Activated CD4-positive, alpha-beta T cell treated with anti-CD3 and anti-CD28 coated beads, Interleukin-2, amount 10 ng/mL, durations not matched to agents 7 days and 5 days (primary cell): ENCODE measurements at regions not wholly inside any gene's neighbourhood (a gene's known extent, or its start where the extent isn't known, plus 50 kb on each side); places are given as distances from the start of the nearest gene placed in this dataset.

Experiments used
- CTCF ChIA-PET: fragments of 350-600 bp; sonication (Branson Sonifier 250); formaldehyde crosslinking; loops from one replicate; lab custom pipeline; 2021; ENCODE audit warnings: antibody characterized with exemption; lab: Charles Lee
- POLR2A ChIA-PET: fragments of 350-600 bp; sonication (Branson Sonifier 250); formaldehyde crosslinking; loops from one replicate; lab custom pipeline; 2021; ENCODE audit warnings: antibody characterized with exemption; lab: Charles Lee
- DNase-seq: peaks from one replicate; pipeline ENCODE4 v3.0.0-alpha.2; 2020
- H3K27ac Mint-ChIP-seq: one replicate; pipeline ENCODE4 v1.8.0; 2021; ENCODE audit warnings: mild to moderate bottlenecking, moderate library complexity, mixed read lengths
- H3K27me3 Mint-ChIP-seq: one replicate; pipeline ENCODE4 v1.8.0; 2021; ENCODE audit warnings: mixed read lengths
- H3K36me3 Mint-ChIP-seq: one replicate; pipeline ENCODE4 v1.8.0; 2021; ENCODE audit warnings: low read depth, mixed read lengths
- H3K4me1 Mint-ChIP-seq: one replicate; pipeline ENCODE4 v1.8.0; 2021; ENCODE audit warnings: mixed read lengths
- H3K4me3 Mint-ChIP-seq: one replicate; pipeline ENCODE4 v1.8.0; 2021; ENCODE audit warnings: mild to moderate bottlenecking, moderate library complexity, mixed read lengths
- H3K9me3 Mint-ChIP-seq: one replicate; pipeline ENCODE4 v1.8.0; 2021; ENCODE audit warnings: mixed read lengths

DNA sequence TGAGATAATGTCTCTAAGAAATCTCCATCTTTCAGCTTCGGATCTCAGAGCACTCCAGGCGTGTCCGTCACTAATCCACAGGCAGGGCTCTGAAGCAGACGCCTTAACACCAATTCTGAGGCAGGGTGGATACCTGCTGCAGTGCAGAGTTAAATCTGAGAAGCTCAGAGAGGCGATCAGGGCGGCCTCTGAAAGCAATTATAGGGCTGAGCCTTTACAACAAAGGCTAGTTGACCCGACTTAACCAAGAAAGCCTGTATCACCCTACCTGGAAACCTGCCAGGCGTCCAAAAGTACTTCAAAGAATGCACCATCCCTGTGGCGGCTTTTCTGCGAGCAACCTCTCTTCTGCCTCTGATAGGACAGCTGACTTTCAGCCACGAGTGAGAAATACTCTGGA, 134.8 kb upstream of the MSX2 start:
- no peaks in the 10 kb centered on the region for H3K27me3 Mint-ChIP-seq
- no peak overlapping the region for H3K27ac Mint-ChIP-seq
- no peak overlapping the region for H3K4me3 Mint-ChIP-seq
- CTCF ChIA-PET, result interaction anchor here (0.7 kb wide), 2 partner anchors 29 to 181 kb away, joined by 3 read pairs; no protein-coding TSS in a partner anchor
- no peaks in the 10 kb centered on the region for H3K4me1 Mint-ChIP-seq
- POLR2A ChIA-PET, result no interaction called here
- peaks cover 9% of the 10 kb centered on the region for H3K9me3 Mint-ChIP-seq
- H3K36me3 Mint-ChIP-seq, result no peaks in the 10 kb centered on the region
- DNase-seq, result no peak

GRCh38 chr5:174590820-174591219, 133.6 kb upstream of the MSX2 start:
- H3K4me3 Mint-ChIP-seq, result no peak overlapping the region
- H3K27me3 Mint-ChIP-seq, result no peaks in the 10 kb centered on the region
- DNase-seq, result no peak
- no peak overlapping the region for H3K27ac Mint-ChIP-seq
- ChIA-PET POLR2A (no interaction called here), CTCF (no interaction called here)
- H3K36me3 Mint-ChIP-seq, result no peaks in the 10 kb centered on the region
- H3K9me3 Mint-ChIP-seq, result peaks cover 5% of the 10 kb centered on the region
- H3K4me1 Mint-ChIP-seq, result no peaks in the 10 kb centered on the region

GRCh38 chr5:174596429-174596828, 128.0 kb upstream of the MSX2 start:
- Mint-ChIP-seq H3K4me1 (no peaks in the 10 kb centered on the region), H3K36me3 (no peaks in the 10 kb centered on the region), H3K27me3 (peaks cover 3% of the 10 kb centered on the region), H3K27ac (no peak overlapping the region), H3K9me3 (no peaks in the 10 kb centered on the region), H3K4me3 (no peak overlapping the region)
- no peak for DNase-seq
- ChIA-PET CTCF (no interaction called here), POLR2A (no interaction called here)

DNA sequence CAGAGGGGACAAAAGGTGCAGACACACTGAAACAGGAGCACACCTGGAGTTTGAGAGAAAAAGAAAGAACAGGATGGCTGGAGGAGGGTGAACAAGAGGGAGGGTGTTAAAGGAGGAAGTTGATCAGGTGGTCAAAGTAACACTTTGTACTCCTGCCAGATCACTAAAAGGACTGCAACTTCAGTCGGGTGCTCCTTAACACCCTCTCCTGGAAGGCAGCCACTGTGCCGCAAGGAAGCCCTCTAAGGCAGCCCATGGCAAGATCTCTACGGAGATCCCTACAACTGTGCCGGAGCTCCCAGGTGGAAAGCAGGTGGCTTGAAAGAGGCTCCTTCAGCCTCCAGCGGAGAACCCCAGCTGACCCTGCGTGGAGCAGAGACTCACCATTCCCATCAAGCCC, 124.4 kb upstream of the MSX2 start:
- Mint-ChIP-seq H3K4me3 (no peak overlapping the region), H3K9me3 (no peaks in the 10 kb centered on the region), H3K27me3 (peaks cover 3% of the 10 kb centered on the region), H3K27ac (no peak overlapping the region), H3K4me1 (no peaks in the 10 kb centered on the region), H3K36me3 (no peaks in the 10 kb centered on the region)
- ChIA-PET CTCF (no interaction called here), POLR2A (no interaction called here)
- no peak for DNase-seq

- Mint-ChIP-seq H3K36me3 (no peaks in the 10 kb centered on the region), H3K9me3 (no peaks in the 10 kb centered on the region), H3K27ac (no peak overlapping the region), H3K27me3 (peaks cover 3% of the 10 kb centered on the region), H3K4me1 (no peaks in the 10 kb centered on the region), H3K4me3 (no peak overlapping the region)
- CTCF ChIA-PET, result no interaction called here
- POLR2A ChIA-PET, result no interaction called here
- DNase-seq, result no peak
These were observed 122.4 kb upstream of the MSX2 start for GRCh38 chr5:174601946-174602345.

DNA sequence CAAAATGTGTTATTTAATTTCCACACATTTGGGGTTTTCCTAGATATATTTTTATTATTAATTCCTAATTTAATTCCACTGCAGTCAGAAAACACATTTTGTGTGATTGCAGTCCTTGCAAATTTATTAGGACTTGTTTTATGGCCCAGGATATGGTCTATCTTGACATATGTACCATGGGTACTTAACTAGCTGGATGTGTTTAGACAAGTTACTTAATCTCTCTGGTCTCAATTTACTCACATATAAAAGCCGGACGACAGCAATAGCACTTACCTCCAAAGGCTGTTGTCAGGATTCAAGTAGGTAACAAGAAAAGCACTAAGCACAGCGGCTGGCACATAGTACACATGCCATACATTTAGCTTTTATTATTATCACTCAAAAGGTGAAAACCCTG, 118.2 kb upstream of the MSX2 start:
- no peak for DNase-seq
- ChIA-PET POLR2A (interaction anchor here (0.5 kb wide), 1 partner anchor 369 kb away, joined by 3 read pairs; no protein-coding TSS in a partner anchor), CTCF (interaction anchor here (0.7 kb wide), 1 partner anchor 907 kb away, joined by 3 read pairs; no protein-coding TSS in a partner anchor)
- no peaks in the 10 kb centered on the region for H3K9me3 Mint-ChIP-seq
- H3K36me3 Mint-ChIP-seq, result no peaks in the 10 kb centered on the region
- no peaks in the 10 kb centered on the region for H3K27me3 Mint-ChIP-seq
- H3K27ac Mint-ChIP-seq, result no peak overlapping the region
- H3K4me3 Mint-ChIP-seq, result no peak overlapping the region
- H3K4me1 Mint-ChIP-seq, result no peaks in the 10 kb centered on the region

DNA sequence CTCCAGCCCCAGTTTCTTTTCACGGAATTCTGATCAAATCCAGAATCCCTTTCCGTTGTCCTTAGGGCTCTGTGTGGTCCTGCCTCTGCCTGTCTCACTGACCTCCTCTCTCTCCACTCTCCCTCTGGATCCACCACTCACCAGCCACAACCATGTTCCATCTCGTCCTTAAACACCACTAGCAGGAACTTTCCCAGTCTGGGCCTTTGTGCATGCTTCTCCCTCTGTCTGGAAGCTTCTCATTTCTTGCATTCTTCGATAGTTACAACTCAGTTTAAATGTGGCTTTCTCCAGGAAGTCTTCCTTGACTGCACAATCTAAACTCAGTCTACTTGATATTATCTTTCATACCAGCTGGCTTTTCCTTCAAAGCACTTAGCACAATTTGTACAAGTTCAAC, 117.7 kb upstream of the MSX2 start:
- H3K36me3 Mint-ChIP-seq, result no peaks in the 10 kb centered on the region
- DNase-seq, result no peak
- H3K4me3 Mint-ChIP-seq, result no peak overlapping the region
- no peaks in the 10 kb centered on the region for H3K27me3 Mint-ChIP-seq
- CTCF ChIA-PET, result interaction anchor here (0.7 kb wide), 1 partner anchor 908 kb away, joined by 3 read pairs; no protein-coding TSS in a partner anchor
- no peaks in the 10 kb centered on the region for H3K9me3 Mint-ChIP-seq
- no peaks in the 10 kb centered on the region for H3K4me1 Mint-ChIP-seq
- no peak overlapping the region for H3K27ac Mint-ChIP-seq
- POLR2A ChIA-PET, result no interaction called here

DNA sequence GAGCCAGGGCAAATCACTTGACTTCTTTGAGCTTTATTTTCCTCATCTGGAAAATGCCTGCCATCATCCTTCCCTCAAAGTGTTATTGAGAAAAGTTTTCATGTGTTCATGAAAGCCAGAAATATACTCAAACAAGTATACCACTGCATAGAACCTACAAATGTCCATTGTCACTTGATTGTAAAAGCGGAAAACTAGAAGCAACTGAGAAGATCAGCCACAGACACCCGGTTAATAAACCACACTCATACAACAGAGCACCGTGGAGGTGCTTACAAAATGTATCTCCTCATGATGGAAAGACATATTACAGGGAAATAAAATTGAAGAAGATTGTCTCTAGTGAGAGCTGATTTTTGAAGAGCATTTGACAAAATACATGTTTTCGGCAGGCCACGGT, 117.2 kb upstream of the MSX2 start:
- ChIA-PET POLR2A (no interaction called here), CTCF (no interaction called here)
- Mint-ChIP-seq H3K9me3 (no peaks in the 10 kb centered on the region), H3K27ac (no peak overlapping the region), H3K4me1 (no peaks in the 10 kb centered on the region), H3K4me3 (no peak overlapping the region), H3K36me3 (no peaks in the 10 kb centered on the region), H3K27me3 (no peaks in the 10 kb centered on the region)
- DNase-seq, result no peak

- no peak for DNase-seq
- POLR2A ChIA-PET, result no interaction called here
- no peaks in the 10 kb centered on the region for H3K9me3 Mint-ChIP-seq
- no peaks in the 10 kb centered on the region for H3K36me3 Mint-ChIP-seq
- H3K27me3 Mint-ChIP-seq, result no peaks in the 10 kb centered on the region
- no peak overlapping the region for H3K27ac Mint-ChIP-seq
- CTCF ChIA-PET, result no interaction called here
- H3K4me1 Mint-ChIP-seq, result no peaks in the 10 kb centered on the region
- H3K4me3 Mint-ChIP-seq, result no peak overlapping the region
These were observed 116.5 kb upstream of the MSX2 start for GRCh38 chr5:174607916-174608315.

- DNase-seq, result no peak
- H3K9me3 Mint-ChIP-seq, result no peaks in the 10 kb centered on the region
These were observed 115.7 kb upstream of the MSX2 start for GRCh38 chr5:174608631-174609097.

GRCh38 chr5:174609116-174609515, 115.3 kb upstream of the MSX2 start:
- POLR2A ChIA-PET, result no interaction called here
- no peaks in the 10 kb centered on the region for H3K9me3 Mint-ChIP-seq
- H3K4me1 Mint-ChIP-seq, result no peaks in the 10 kb centered on the region
- no peak for DNase-seq
- H3K27ac Mint-ChIP-seq, result no peak overlapping the region
- no peaks in the 10 kb centered on the region for H3K36me3 Mint-ChIP-seq
- CTCF ChIA-PET, result no interaction called here
- H3K4me3 Mint-ChIP-seq, result no peak overlapping the region
- H3K27me3 Mint-ChIP-seq, result no peaks in the 10 kb centered on the region

More at GRCh38 chr5:174608631-174609097, 115.7 kb upstream of the MSX2 start:
- no peak overlapping the region for H3K27ac Mint-ChIP-seq
- H3K4me1 Mint-ChIP-seq, result no peaks in the 10 kb centered on the region
- H3K4me3 Mint-ChIP-seq, result no peak overlapping the region
- ChIA-PET POLR2A (no interaction called here), CTCF (no interaction called here)
- H3K36me3 Mint-ChIP-seq, result no peaks in the 10 kb centered on the region
- H3K27me3 Mint-ChIP-seq, result no peaks in the 10 kb centered on the region

- ChIA-PET CTCF (no interaction called here), POLR2A (no interaction called here)
- Mint-ChIP-seq H3K9me3 (peaks cover 2% of the 10 kb centered on the region), H3K4me3 (no peak overlapping the region), H3K4me1 (no peaks in the 10 kb centered on the region), H3K27ac (no peak overlapping the region), H3K27me3 (no peaks in the 10 kb centered on the region), H3K36me3 (no peaks in the 10 kb centered on the region)
- DNase-seq, result no peak
These were observed 113.4 kb upstream of the MSX2 start for GRCh38 chr5:174610968-174611367.

DNA sequence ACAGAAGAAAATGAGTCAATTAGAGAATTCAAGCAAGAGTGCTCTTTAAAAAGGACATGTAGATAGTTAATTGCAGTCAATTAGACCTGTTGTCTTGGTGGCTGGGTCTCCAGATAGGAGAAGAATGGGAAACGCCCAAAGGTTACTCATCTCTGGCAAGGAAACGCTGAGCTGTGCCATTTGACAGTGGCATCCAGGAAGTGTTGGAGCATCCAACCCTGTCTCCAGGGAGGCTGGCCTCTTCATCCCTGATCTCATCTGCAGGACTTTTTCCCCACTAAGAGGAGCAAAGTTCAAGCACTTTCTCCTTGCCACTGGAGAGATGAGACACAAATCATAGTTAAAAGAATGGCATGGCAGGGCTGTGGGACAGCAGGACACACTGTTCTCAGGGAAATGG, 111.7 kb upstream of the MSX2 start:
- ChIA-PET CTCF (no interaction called here), POLR2A (no interaction called here)
- no peak overlapping the region for H3K4me3 Mint-ChIP-seq
- H3K36me3 Mint-ChIP-seq, result no peaks in the 10 kb centered on the region
- H3K4me1 Mint-ChIP-seq, result no peaks in the 10 kb centered on the region
- no peak overlapping the region for H3K27ac Mint-ChIP-seq
- H3K27me3 Mint-ChIP-seq, result no peaks in the 10 kb centered on the region
- peaks cover 2% of the 10 kb centered on the region for H3K9me3 Mint-ChIP-seq
- DNase-seq, result no peak

DNA sequence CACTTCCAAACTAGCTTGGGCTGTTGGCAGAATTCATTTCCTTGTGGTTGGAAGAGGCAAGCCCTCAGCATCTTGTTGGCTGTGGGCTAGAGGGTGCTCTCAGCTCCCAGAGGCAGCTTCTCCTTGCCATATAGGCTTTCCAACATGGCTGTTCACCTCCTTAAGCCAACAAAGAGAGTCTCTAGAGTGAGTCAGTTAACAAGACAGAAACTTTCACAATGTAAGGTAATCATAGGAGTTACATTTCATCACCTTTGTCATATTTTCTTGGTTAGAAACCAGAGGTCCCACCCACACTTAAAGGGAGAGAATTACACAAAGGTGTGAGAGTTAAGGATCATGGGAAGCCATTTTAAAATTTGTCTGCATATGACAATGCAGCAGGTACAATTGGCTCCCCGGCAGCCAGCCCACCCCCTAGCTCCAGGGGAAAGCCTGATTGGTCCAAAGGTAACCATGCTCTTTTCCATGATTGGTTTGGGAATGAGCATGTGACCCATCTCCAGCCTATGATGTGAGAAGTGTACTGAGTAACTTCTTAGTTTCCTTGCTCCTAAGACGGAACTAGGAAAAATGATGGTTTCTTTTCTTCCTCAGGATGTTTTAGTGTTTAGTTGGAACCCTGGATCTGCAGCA, 109.8 kb upstream of the MSX2 start:
- H3K9me3 Mint-ChIP-seq, result peaks cover 2% of the 10 kb centered on the region
- H3K27ac Mint-ChIP-seq, result no peak overlapping the region
- no peaks in the 10 kb centered on the region for H3K27me3 Mint-ChIP-seq
- no peak overlapping the region for H3K4me3 Mint-ChIP-seq
- POLR2A ChIA-PET, result no interaction called here
- CTCF ChIA-PET, result no interaction called here
- H3K36me3 Mint-ChIP-seq, result no peaks in the 10 kb centered on the region
- no peak for DNase-seq
- no peaks in the 10 kb centered on the region for H3K4me1 Mint-ChIP-seq
